ENCODE measurements at regions not wholly inside any gene's neighbourhood (a gene's known extent, or its start where the extent isn't known, plus 50 kb on each side); places are given as distances from the start of the nearest gene placed in this dataset.

GRCh38 chr14:49438256-49438770, 147.9 kb downstream of the RPS29 start:
- DNase-seq (ENCODE audit: low read depth, low spot score): no peak
- no peak overlapping the region for H3K4me3 ChIP-seq (replicated peaks in 1 of 2; ENCODE audit: low read depth in 1 of 2, low read length in 2 of 2)

More at GRCh38 chr14:49438256-49438770, 147.9 kb downstream of the RPS29 start:
- Histone ChIP-seq H3K79me2 (ENCODE audit: insufficient read depth, low read length) (no peaks in the 10 kb centered on the region), H4K20me1 (ENCODE audit: insufficient read depth) (no peaks in the 10 kb centered on the region), H3K27me3 (ENCODE audit: insufficient read depth, low read length) (peaks cover 16% of the 10 kb centered on the region; the same call in 1 of the 2 replicates), H2AFZ (ENCODE audit: low read depth, low read length, poor library complexity, severe bottlenecking) (no peak overlapping the region), H3K4me1 (ENCODE audit: control insufficient read depth in 1 of 2, insufficient read depth in 2 of 2, low read length in 2 of 2) (no peaks in the 10 kb centered on the region), H3K9me2 (ENCODE audit: insufficient read depth) (no peaks in the 10 kb centered on the region), H3K27ac (ENCODE audit: low read depth, low read length) (no peak overlapping the region), H3K4me2 (ENCODE audit: low read length) (no peak overlapping the region), H3K9ac (ENCODE audit: low read length) (no peak overlapping the region), H3K36me3 (ENCODE audit: control insufficient read depth in 1 of 2, insufficient read depth in 2 of 2, low read length in 2 of 2) (no peaks in the 10 kb centered on the region), H3K9me3 (ENCODE audit: control insufficient read depth in 1 of 2, insufficient read depth in 1 of 2, low read depth in 1 of 2, low read length in 2 of 2) (no peaks in the 10 kb centered on the region)
- RAD21 ChIA-PET (ENCODE audit: low non-redundant PET in 1 of 2, low total read pairs in 2 of 2, uncharacterized antibody in 2 of 2, unreplicated experiment in 2 of 2): no interaction called here
- no TSS peak for BruUV-seq (replicated peaks)
- no peak for ATAC-seq
- intact Hi-C loops (cut with micrococcal nuclease): no loop called here
- no peak for TF ChIP-seq REST (IDR thresholded peaks at IDR 0.05; ENCODE audit: low read depth)
- no peak for TF ChIP-seq SIN3A (IDR thresholded peaks at IDR 0.05; ENCODE audit: low read depth)
- no peak for TF ChIP-seq CEBPB (IDR thresholded peaks at IDR 0.05; ENCODE audit: low read depth)
- no peak for TF ChIP-seq ATF3 (IDR thresholded peaks at IDR 0.05)
- no peak for TF ChIP-seq EGR1 (IDR thresholded peaks at IDR 0.05; ENCODE audit: low read depth)
- TF ChIP-seq YY1 (IDR thresholded peaks at IDR 0.05; ENCODE audit: extremely low read depth, insufficient replicate concordance, low read depth, low read length): no peak
- TF ChIP-seq TCF7L2 (IDR thresholded peaks at IDR 0.05; ENCODE audit: borderline replicate concordance, extremely low read depth, insufficient read depth, insufficient read length): no peak
- TF ChIP-seq ZFX (IDR thresholded peaks at IDR 0.05): no peak
- TF ChIP-seq ZBTB33 (IDR thresholded peaks at IDR 0.05; ENCODE audit: extremely low read depth, insufficient replicate concordance, low read length): no peak
- TF ChIP-seq POLR2AphosphoS5 (IDR thresholded peaks at IDR 0.05; ENCODE audit: low read depth, low read length): no peak
- no peak for TF ChIP-seq EZH2 (IDR thresholded peaks at IDR 0.05)
- TF ChIP-seq SP1 (IDR thresholded peaks at IDR 0.05; ENCODE audit: low read depth): no peak
- TF ChIP-seq RAD21 (IDR thresholded peaks at IDR 0.05; ENCODE audit: low read depth): no peak
- CTCF ChIA-PET: interaction anchor here (2.3 kb wide), 1 partner anchor 23 kb away, joined by 11 read pairs; no protein-coding TSS in a partner anchor
- POLR2A ChIA-PET: no interaction called here
